PFSK-1 (cell line): ENCODE measurements at regions not wholly inside any gene's neighbourhood (a gene's known extent, or its start where the extent isn't known, plus 50 kb on each side); places are given as distances from the start of the nearest gene placed in this dataset.

Source experiments
- POLR2AphosphoS5 ChIP-seq: IDR thresholded peaks from 2 replicates; pipeline ENCODE4 v1.6.1; 2012; ENCODE audit warnings: low read depth, mild to moderate bottlenecking, control low read depth, low read length, moderate library complexity
- TAF1 ChIP-seq: IDR thresholded peaks from 2 replicates; pipeline ENCODE4 v1.6.1; 2012; ENCODE audit warnings: low read length, control low read depth, borderline replicate concordance; ENCODE audit not compliant: insufficient read depth

DNA sequence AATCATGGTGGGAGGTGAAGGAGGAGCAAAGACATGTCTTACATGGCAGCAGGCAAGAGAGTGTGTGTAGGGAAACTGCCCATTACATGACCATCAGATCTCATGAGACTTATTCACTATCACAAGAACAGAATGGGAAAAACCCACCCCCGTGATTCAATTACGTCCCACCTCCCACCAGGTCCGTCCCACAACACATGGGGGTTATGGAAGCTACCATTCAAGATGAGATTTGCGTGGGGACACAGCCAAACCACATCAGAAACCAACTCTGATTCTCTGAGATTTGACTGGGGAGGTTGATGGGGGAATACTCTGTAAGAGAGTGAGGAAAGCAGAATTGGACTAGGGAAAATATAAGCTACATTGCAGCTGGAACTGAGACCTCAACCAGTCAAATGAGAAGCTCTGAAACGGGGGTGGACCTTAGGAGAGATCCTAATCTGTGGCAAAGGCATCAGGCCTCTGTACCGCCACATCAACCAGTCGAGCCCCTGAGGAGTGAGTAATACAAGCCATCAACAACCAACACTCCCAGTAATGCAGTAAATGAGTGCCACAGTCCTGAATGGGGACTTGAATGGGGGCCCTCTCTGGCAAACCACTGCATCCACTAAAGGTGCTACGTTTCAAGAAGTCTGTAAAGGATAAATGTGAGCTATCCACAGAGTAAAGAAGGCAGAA is 207.9 kb upstream of the GADL1 start:
- TF ChIP-seq POLR2AphosphoS5 (no peak), TAF1 (no peak)
